ACC112 (cell line): ENCODE measurements at regions not wholly inside any gene's neighbourhood (a gene's known extent, or its start where the extent isn't known, plus 50 kb on each side); places are given as distances from the start of the nearest gene placed in this dataset.

Source experiments
- H2AFZ ChIP-seq: fragments of 200-600 bp; sonication (generic); one replicate; pipeline ENCODE4 v1.6.0; 2017; ENCODE audit warnings: antibody characterized with exemption, low read length; ENCODE audit not compliant: unreplicated experiment
- H3K27ac ChIP-seq: fragments of 200-600 bp; sonication (generic); 2 replicates; pipeline ENCODE4 v1.5.1; 2014; ENCODE audit warnings: low read depth, mild to moderate bottlenecking, antibody characterized with exemption, low read length, moderate library complexity
- H3K27me3 ChIP-seq: fragments of 200-600 bp; sonication (generic); 2 replicates; pipeline ENCODE4 v1.6.1; 2014; ENCODE audit warnings: mild to moderate bottlenecking, antibody characterized with exemption, low read length, moderate library complexity, mixed read lengths; ENCODE audit not compliant: insufficient read depth
- H3K36me3 ChIP-seq: fragments of 200-600 bp; sonication (generic); 2 replicates; pipeline ENCODE4 v1.6.1; 2016; ENCODE audit warnings: mild to moderate bottlenecking, antibody characterized with exemption, low read length, moderate library complexity, mixed read lengths; ENCODE audit not compliant: insufficient read depth
- H3K4me1 ChIP-seq: fragments of 200-600 bp; sonication (generic); one replicate; pipeline ENCODE4 v1.6.1; 2016; ENCODE audit warnings: low read length, mixed read lengths; ENCODE audit not compliant: insufficient read depth, unreplicated experiment, control insufficient read depth
- H3K4me3 ChIP-seq: fragments of 200-600 bp; sonication (generic); 2 replicates; pipeline ENCODE4 v1.5.1; 2014; ENCODE audit warnings: mild to moderate bottlenecking, low read depth, low read length
- H3K79me2 ChIP-seq: fragments of 200-600 bp; sonication (generic); one replicate; pipeline ENCODE4 v1.6.0; 2016; ENCODE audit warnings: low read length; ENCODE audit not compliant: control insufficient read depth, unreplicated experiment, insufficient read depth

DNA sequence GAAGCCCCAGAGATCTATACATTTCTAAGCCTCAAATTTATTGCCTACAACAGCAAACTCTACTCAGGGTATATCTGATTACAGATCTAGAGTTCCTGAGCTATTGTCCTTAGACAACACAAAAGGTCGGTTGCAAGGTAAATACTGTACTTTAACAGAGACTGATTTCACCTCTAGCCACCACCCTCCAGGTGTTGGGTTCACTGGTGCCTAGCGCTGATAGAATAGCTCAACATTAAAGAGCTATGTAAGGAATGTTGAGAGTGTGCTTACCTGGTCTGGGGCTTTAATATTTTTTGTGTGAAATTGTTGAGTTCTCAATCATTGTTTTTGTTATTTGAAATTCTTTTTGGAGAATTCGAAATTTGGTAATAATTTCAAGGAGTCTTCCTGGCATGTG lies 277.0 kb upstream of the PSMD7 start:
- no peaks in the 10 kb centered on the region for H3K27me3 ChIP-seq
- no peaks in the 10 kb centered on the region for H3K79me2 ChIP-seq
- H3K4me3 ChIP-seq: no peak overlapping the region
- H3K27ac ChIP-seq: no peak overlapping the region
- H3K4me1 ChIP-seq: no peaks in the 10 kb centered on the region
- no peaks in the 10 kb centered on the region for H3K36me3 ChIP-seq
- H2AFZ ChIP-seq: no peak overlapping the region

DNA sequence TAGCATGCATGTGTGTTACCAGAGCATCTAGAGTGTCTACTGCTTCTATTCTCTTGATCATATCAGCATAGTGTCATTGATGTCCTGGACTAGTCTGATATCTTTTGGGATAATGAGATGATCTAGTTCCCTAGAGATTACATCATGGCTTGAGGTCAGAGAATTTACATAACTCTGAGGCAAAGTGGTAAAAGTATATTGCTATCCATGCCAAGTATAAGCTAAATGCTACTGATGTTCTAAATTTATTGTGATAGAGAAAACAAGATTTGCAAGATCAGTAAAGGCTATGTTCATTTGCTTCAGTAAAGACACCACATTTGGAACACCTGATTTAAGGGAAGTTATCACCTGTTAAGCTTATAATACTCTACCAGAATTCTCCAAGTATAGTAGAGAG lies 280.7 kb upstream of the PSMD7 start:
- Histone ChIP-seq H2AFZ (no peak overlapping the region), H3K27ac (no peak overlapping the region), H3K27me3 (no peaks in the 10 kb centered on the region), H3K36me3 (no peaks in the 10 kb centered on the region), H3K79me2 (no peaks in the 10 kb centered on the region), H3K4me3 (no peak overlapping the region), H3K4me1 (no peaks in the 10 kb centered on the region)

GRCh38 chr16:73998707-73999106 lies 297.9 kb upstream of the PSMD7 start:
- Histone ChIP-seq H2AFZ (no peak overlapping the region), H3K36me3 (no peaks in the 10 kb centered on the region)

GRCh38 chr16:73997971-73998370 lies 298.6 kb upstream of the PSMD7 start:
- H2AFZ ChIP-seq: no peak overlapping the region
- H3K27me3 ChIP-seq: no peaks in the 10 kb centered on the region

More at GRCh38 chr16:73998707-73999106, 297.9 kb upstream of the PSMD7 start:
- Histone ChIP-seq H3K79me2 (no peaks in the 10 kb centered on the region), H3K27me3 (no peaks in the 10 kb centered on the region), H3K4me3 (no peak overlapping the region), H3K4me1 (no peaks in the 10 kb centered on the region), H3K27ac (no peak overlapping the region)

DNA sequence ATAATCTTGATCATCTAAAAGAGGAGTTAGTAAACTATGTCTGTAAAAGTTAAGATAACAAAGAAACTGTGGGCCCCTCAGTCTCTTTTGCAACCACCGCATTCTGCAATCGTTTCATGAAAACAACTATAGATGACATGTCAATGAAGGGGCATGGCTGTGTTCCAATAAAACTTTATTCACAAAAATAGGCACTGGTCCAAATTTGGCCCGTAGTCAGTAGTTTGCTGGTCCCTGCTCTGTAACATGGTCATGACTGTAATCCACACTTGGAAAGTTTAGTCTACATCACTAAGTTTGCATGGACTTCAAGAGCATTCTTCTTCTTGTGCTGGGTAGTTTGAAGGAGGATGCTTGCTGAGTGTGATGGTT lies 299.3 kb upstream of the PSMD7 start:
- Histone ChIP-seq H3K27ac (no peak overlapping the region), H3K4me3 (no peak overlapping the region), H3K27me3 (no peaks in the 10 kb centered on the region), H2AFZ (no peak overlapping the region), H3K36me3 (no peaks in the 10 kb centered on the region), H3K79me2 (no peaks in the 10 kb centered on the region), H3K4me1 (no peaks in the 10 kb centered on the region)

More at GRCh38 chr16:73997971-73998370, 298.6 kb upstream of the PSMD7 start:
- H3K79me2 ChIP-seq: no peaks in the 10 kb centered on the region
- no peak overlapping the region for H3K4me3 ChIP-seq
- H3K27ac ChIP-seq: no peak overlapping the region
- no peaks in the 10 kb centered on the region for H3K4me1 ChIP-seq
- no peaks in the 10 kb centered on the region for H3K36me3 ChIP-seq

GRCh38 chr16:73996624-73997339 lies 299.8 kb upstream of the PSMD7 start:
- Histone ChIP-seq H3K27ac (no peak overlapping the region), H3K36me3 (no peaks in the 10 kb centered on the region), H3K79me2 (no peaks in the 10 kb centered on the region), H3K4me1 (no peaks in the 10 kb centered on the region), H2AFZ (no peak overlapping the region), H3K4me3 (no peak overlapping the region), H3K27me3 (no peaks in the 10 kb centered on the region)

DNA sequence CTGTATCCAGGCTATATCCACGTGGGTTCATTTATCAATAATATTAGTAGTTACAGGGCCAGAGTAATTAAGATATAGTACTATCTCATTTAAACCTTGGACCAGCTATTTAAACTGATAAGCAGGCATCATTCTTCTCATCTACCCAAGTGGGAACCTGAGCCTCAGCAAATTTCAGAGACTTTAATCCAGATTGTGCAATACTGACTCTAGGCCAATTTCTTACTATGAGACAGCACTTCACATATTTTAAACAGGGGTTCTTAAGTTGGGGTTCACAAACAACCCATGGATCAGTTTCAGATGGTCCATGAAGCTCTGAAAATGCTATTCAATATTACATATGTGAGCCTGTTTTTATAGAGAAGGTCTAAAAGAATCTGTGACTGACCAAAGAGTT lies 302.7 kb upstream of the PSMD7 start:
- Histone ChIP-seq H3K4me1 (no peaks in the 10 kb centered on the region), H3K27me3 (no peaks in the 10 kb centered on the region), H3K27ac (no peak overlapping the region), H3K36me3 (no peaks in the 10 kb centered on the region), H3K4me3 (no peak overlapping the region), H3K79me2 (no peaks in the 10 kb centered on the region), H2AFZ (no peak overlapping the region)

DNA sequence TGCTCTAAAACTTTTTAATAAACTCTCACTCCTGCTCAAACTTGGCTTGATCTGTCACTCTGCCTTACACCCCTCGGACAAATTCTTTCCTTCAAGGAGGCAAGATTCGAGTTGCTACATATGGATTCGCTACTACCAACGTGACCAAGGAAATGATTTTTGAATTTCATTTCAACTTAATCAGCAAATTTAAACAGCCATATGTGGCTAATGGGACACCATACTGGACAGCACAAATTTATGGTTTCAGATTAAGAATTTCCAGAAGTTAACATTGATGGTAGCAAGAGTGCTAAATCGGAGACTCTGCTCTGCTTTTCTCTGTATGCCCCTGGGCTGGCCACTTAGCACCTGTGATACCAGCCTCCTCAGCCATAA lies 318.2 kb upstream of the PSMD7 start:
- no peaks in the 10 kb centered on the region for H3K27me3 ChIP-seq
- no peak overlapping the region for H3K27ac ChIP-seq
- no peaks in the 10 kb centered on the region for H3K79me2 ChIP-seq
- no peaks in the 10 kb centered on the region for H3K4me1 ChIP-seq
- H3K4me3 ChIP-seq: no peak overlapping the region
- H3K36me3 ChIP-seq: no peaks in the 10 kb centered on the region
- no peak overlapping the region for H2AFZ ChIP-seq

GRCh38 chr16:73976644-73977043 lies 320.0 kb upstream of the PSMD7 start:
- H2AFZ ChIP-seq: no peak overlapping the region
- H3K27ac ChIP-seq: no peak overlapping the region
- H3K4me1 ChIP-seq: no peaks in the 10 kb centered on the region
- no peak overlapping the region for H3K4me3 ChIP-seq
- H3K27me3 ChIP-seq: no peaks in the 10 kb centered on the region
- H3K36me3 ChIP-seq: no peaks in the 10 kb centered on the region
- no peaks in the 10 kb centered on the region for H3K79me2 ChIP-seq

DNA sequence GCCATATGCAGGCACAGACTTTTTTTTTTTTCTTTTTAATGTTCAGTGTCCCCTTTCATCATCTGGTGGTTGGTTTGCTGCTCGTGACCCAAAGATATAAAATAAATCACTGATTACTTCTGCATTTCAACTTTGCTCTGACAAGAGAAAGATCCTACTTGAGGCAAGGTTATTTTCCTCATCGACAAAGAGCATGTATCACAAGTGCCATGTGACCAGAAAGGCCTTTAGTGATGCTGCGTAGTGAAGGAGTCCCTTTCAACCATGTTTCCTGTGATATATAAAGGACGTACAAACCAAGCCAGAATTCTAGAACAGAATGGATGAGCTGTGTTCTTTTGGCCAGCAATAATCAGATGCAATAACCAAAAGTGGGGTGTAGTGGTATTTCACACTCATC lies 323.4 kb upstream of the PSMD7 start:
- Histone ChIP-seq H2AFZ (no peak overlapping the region), H3K4me3 (no peak overlapping the region), H3K36me3 (no peaks in the 10 kb centered on the region), H3K27me3 (no peaks in the 10 kb centered on the region), H3K4me1 (no peaks in the 10 kb centered on the region), H3K79me2 (no peaks in the 10 kb centered on the region), H3K27ac (no peak overlapping the region)

GRCh38 chr16:73966851-73967250 lies 329.8 kb upstream of the PSMD7 start:
- H3K79me2 ChIP-seq: no peaks in the 10 kb centered on the region
- no peaks in the 10 kb centered on the region for H3K4me1 ChIP-seq
- H2AFZ ChIP-seq: no peak overlapping the region
- no peaks in the 10 kb centered on the region for H3K27me3 ChIP-seq
- no peak overlapping the region for H3K27ac ChIP-seq
- H3K36me3 ChIP-seq: no peaks in the 10 kb centered on the region
- H3K4me3 ChIP-seq: no peak overlapping the region
